Astrocyte (in vitro differentiated cells and primary cell): ENCODE measurements at regions not wholly inside any gene's neighbourhood (a gene's known extent, or its start where the extent isn't known, plus 50 kb on each side); places are given as distances from the start of the nearest gene placed in this dataset.

Experiments
- EZH2 ChIP-seq: IDR thresholded peaks from 2 replicates; pipeline ENCODE4 v1.6.1; 2012; ENCODE audit warnings: mild to moderate bottlenecking, low read length, inconsistent platforms; ENCODE audit not compliant: insufficient read depth
- TF ChIP-seq, protein P1 (sequence below): IDR thresholded peaks from 2 replicates; pipeline ENCODE4 v1.5.1; 2011; ENCODE audit warnings: low read depth, mild to moderate bottlenecking, inconsistent platforms, low read length, moderate library complexity; ENCODE audit not compliant: insufficient read depth

DNA sequence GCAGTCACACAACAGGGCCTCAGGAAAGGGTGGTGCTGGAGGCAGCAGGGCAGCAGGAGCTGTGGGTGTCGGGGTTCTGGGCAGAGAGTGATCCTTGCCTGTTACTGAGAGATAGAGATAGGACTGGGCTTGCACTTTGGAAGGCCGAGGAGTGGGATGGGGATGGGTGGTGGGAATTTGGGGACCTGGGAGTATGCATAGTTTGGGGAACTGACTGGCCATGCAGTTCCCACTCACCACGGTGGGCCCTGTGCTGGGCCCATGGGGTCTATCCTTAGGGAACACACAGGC lies 192.5 kb upstream of the LINGO1 start:
- TF ChIP-seq, protein P1, sequence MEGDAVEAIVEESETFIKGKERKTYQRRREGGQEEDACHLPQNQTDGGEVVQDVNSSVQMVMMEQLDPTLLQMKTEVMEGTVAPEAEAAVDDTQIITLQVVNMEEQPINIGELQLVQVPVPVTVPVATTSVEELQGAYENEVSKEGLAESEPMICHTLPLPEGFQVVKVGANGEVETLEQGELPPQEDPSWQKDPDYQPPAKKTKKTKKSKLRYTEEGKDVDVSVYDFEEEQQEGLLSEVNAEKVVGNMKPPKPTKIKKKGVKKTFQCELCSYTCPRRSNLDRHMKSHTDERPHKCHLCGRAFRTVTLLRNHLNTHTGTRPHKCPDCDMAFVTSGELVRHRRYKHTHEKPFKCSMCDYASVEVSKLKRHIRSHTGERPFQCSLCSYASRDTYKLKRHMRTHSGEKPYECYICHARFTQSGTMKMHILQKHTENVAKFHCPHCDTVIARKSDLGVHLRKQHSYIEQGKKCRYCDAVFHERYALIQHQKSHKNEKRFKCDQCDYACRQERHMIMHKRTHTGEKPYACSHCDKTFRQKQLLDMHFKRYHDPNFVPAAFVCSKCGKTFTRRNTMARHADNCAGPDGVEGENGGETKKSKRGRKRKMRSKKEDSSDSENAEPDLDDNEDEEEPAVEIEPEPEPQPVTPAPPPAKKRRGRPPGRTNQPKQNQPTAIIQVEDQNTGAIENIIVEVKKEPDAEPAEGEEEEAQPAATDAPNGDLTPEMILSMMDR = no peak
- no peak for TF ChIP-seq EZH2
